ENCODE measurements at regions not wholly inside any gene's neighbourhood (a gene's known extent, or its start where the extent isn't known, plus 50 kb on each side); places are given as distances from the start of the nearest gene placed in this dataset.

GRCh38 chr2:128433911-128434550 lies 115.4 kb upstream of the HS6ST1 start:
- H4K20me1 ChIP-seq (replicated peaks; ENCODE audit: control insufficient read depth, extremely low read depth, insufficient read depth, low read length) = no peaks in the 10 kb centered on the region
- H3K27ac ChIP-seq (ENCODE audit: insufficient read depth, low read depth, low read length) = no peak overlapping the region
- no peak overlapping the region for H3K4me2 ChIP-seq (ENCODE audit: insufficient read depth, low read length)
- ChIA-PET POLR2A (no interaction called here), CTCF (no interaction called here)
- dilution Hi-C loops (cut with MboI; ENCODE audit: extremely low pct_ligation_motif_present, low sequenced_read_pairs) = no loop called here
- intact Hi-C loops (cut with micrococcal nuclease) = loop anchor here (1.0 kb wide), 1 partner anchor 26 kb away; no protein-coding TSS in a partner anchor
- no peak for TF ChIP-seq CTCF (IDR thresholded peaks at IDR 0.05; ENCODE audit: extremely low read depth in 1 of 2, insufficient read depth in 1 of 2, low read depth in 1 of 2, low read length in 2 of 2)
- TF ChIP-seq FOS (IDR thresholded peaks at IDR 0.05; ENCODE audit: borderline replicate concordance, insufficient read depth, low read length) = no peak
- no peak for TF ChIP-seq MYC (IDR thresholded peaks at IDR 0.05; ENCODE audit: low read depth, low read length)
- no peak for TF ChIP-seq EZH2 (IDR thresholded peaks at IDR 0.05; ENCODE audit: borderline replicate concordance, low read depth, low read length, severe bottlenecking)
- H3K9me3 ChIP-seq (replicated peaks; ENCODE audit: control insufficient read depth, insufficient read depth, low read length) = no peaks in the 10 kb centered on the region
- no peak for DNase-seq (ENCODE audit: low read depth, low spot score)
- no peaks in the 10 kb centered on the region for H3K79me2 ChIP-seq (ENCODE audit: control insufficient read depth, insufficient read depth, low read length)
- H3K4me1 ChIP-seq (ENCODE audit: control insufficient read depth, extremely low read depth, insufficient read depth, low read length) = no peaks in the 10 kb centered on the region
- H3K9ac ChIP-seq (replicated peaks; ENCODE audit: extremely low read depth, insufficient read depth, low read length) = no peak overlapping the region
- no peak overlapping the region for H3K4me3 ChIP-seq (replicated peaks in 1 of 3; ENCODE audit: insufficient read depth in 1 of 3, low read depth in 1 of 3, low read length in 3 of 3)
- peaks cover 0 to 22% of the 10 kb centered on the region in 2 experiments for H3K27me3 ChIP-seq (ENCODE audit: control insufficient read depth in 2 of 2, insufficient read depth in 2 of 2, low read length in 2 of 2)
- H3K36me3 ChIP-seq (ENCODE audit: control insufficient read depth in 2 of 2, extremely low read depth in 1 of 2, insufficient read depth in 2 of 2, low read length in 2 of 2) = no peaks in the 10 kb centered on the region
- BruUV-seq (replicated peaks) = no TSS peak
- H2AFZ ChIP-seq (ENCODE audit: low read depth, low read length) = no peak overlapping the region
- FAIRE-seq = no peak
- no peaks in the 10 kb centered on the region for H3K9me1 ChIP-seq (replicated peaks; ENCODE audit: control insufficient read depth, extremely low read depth, insufficient read depth, low read length)
